ENCODE measurements at regions not wholly inside any gene's neighbourhood (a gene's known extent, or its start where the extent isn't known, plus 50 kb on each side); places are given as distances from the start of the nearest gene placed in this dataset.

DNA sequence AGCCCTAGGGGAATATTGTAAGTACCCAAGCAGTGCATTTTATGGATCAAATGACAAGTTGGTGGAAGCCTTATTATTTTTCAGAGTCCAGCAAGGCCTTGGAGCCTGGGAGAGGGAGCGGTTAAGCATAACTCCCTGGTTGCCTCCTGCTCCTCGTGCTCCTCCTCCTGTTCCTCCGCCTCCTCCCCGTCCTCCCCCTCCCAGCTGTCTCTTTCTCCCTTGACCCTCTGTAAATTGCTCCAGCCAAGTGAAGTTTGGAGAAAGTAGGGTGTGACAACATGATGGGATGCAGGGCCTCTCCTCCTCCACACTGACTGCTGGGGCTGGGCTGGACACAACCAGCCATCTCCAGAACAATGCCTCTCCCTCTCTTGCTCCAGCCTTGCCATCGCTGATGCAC is 586.9 kb downstream of the CCDC171 start:
- DNase-seq, result no peak
- intact Hi-C loops (cut with DNase I), result loop anchor here (10.0 kb wide), 2 partner anchors 65 to 265 kb away; no protein-coding TSS in a partner anchor
- Histone ChIP-seq H3K27ac (no peak overlapping the region), H3K27me3 (no peaks in the 10 kb centered on the region), H3K4me3 (no peak overlapping the region), H3K4me1 (no peaks in the 10 kb centered on the region), H3K9ac (ENCODE audit: low read depth in 2 of 2, low read length in 2 of 2) (no peak overlapping the region), H3K36me3 (no peaks in the 10 kb centered on the region), H3K9me3 (no peaks in the 10 kb centered on the region)
- TF ChIP-seq, protein P1, sequence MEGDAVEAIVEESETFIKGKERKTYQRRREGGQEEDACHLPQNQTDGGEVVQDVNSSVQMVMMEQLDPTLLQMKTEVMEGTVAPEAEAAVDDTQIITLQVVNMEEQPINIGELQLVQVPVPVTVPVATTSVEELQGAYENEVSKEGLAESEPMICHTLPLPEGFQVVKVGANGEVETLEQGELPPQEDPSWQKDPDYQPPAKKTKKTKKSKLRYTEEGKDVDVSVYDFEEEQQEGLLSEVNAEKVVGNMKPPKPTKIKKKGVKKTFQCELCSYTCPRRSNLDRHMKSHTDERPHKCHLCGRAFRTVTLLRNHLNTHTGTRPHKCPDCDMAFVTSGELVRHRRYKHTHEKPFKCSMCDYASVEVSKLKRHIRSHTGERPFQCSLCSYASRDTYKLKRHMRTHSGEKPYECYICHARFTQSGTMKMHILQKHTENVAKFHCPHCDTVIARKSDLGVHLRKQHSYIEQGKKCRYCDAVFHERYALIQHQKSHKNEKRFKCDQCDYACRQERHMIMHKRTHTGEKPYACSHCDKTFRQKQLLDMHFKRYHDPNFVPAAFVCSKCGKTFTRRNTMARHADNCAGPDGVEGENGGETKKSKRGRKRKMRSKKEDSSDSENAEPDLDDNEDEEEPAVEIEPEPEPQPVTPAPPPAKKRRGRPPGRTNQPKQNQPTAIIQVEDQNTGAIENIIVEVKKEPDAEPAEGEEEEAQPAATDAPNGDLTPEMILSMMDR (IDR thresholded peaks at IDR 0.05), result no peak

DNA sequence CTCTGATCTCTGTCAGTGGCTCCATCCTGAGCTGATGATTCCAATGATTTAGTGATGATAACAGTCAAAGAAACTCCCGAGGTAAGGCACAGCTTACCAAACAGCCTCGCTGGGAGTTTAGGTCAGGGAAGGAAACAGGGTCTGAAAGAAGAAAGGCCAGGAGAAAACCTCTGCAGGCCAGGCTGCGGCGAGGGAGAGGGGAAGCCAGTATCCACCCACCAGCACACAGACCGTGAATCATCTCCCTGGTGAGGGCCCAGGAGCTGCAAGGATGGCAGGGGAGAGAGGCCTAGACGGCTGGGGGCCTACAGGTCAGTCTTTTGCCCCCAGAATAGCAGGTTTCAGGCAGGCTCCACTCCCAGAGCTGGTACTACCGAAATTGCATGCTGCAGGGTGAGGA is 590.5 kb downstream of the CCDC171 start:
- Histone ChIP-seq H3K27ac (no peak overlapping the region), H3K4me1 (no peaks in the 10 kb centered on the region), H3K9me3 (no peaks in the 10 kb centered on the region), H3K27me3 (no peaks in the 10 kb centered on the region), H3K9ac (ENCODE audit: low read depth in 2 of 2, low read length in 2 of 2) (no peak overlapping the region), H3K36me3 (no peaks in the 10 kb centered on the region), H3K4me3 (no peak overlapping the region)
- TF ChIP-seq, protein P1 (IDR thresholded peaks at IDR 0.05), result no peak
- intact Hi-C loops (cut with DNase I), result loop anchor here (10.0 kb wide), 1 partner anchor 61 kb away; no protein-coding TSS in a partner anchor
- no peak for DNase-seq

DNA sequence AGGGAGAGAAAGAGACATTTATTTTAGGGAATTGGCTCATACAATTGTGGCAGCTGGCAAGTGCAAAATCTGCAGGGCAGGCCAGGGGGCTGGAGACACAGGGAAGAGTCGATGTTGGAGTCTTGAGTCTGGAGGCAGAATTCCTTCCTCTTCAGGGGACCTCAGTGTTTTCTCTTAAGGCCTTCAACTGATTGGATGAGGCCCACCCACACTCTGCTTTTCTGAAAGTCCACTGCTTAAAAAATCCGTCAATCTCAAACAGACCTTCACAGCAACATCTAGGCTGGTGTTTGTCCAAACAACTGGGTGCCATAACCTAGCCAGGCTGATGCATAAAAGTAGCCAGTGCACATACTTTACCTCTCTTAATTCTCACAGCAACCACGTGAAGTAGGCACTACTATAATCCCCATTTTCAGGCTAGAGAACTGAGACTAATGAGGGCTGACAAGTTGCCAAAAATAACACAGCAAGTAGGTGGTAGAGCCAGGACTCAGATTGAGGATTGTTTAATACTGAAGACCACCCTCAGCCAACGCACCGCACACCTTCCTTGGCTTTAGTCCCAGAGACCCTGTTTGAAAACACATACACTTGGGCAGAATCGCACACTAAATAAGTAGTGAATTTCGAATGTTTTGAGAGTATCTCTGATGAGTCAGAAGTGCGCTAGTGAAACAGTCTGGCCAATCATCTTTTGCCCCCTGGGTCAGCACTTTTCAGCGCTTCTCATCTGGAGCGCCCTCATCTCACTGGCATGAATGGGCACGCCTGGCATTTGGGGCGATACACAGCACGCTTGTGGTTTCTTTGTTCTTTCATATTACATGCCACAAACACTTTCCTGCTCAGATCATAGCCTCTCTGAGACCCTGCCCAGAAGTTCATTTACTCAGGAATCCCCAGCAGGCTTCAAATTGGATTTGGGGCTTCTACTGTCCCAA is 591.4 kb downstream of the CCDC171 start:
- H3K27ac ChIP-seq, result no peak overlapping the region
- intact Hi-C loops (cut with DNase I), result loop anchor here (10.0 kb wide), 1 partner anchor 61 kb away; no protein-coding TSS in a partner anchor
- H3K4me3 ChIP-seq, result no peak overlapping the region
- TF ChIP-seq, protein P1 (IDR thresholded peaks at IDR 0.05), result no peak
- no peaks in the 10 kb centered on the region for H3K36me3 ChIP-seq
- no peaks in the 10 kb centered on the region for H3K27me3 ChIP-seq
- H3K9me3 ChIP-seq, result no peaks in the 10 kb centered on the region
- H3K9ac ChIP-seq (ENCODE audit: low read depth in 2 of 2, low read length in 2 of 2), result no peak overlapping the region
- no peak for DNase-seq
- no peaks in the 10 kb centered on the region for H3K4me1 ChIP-seq

DNA sequence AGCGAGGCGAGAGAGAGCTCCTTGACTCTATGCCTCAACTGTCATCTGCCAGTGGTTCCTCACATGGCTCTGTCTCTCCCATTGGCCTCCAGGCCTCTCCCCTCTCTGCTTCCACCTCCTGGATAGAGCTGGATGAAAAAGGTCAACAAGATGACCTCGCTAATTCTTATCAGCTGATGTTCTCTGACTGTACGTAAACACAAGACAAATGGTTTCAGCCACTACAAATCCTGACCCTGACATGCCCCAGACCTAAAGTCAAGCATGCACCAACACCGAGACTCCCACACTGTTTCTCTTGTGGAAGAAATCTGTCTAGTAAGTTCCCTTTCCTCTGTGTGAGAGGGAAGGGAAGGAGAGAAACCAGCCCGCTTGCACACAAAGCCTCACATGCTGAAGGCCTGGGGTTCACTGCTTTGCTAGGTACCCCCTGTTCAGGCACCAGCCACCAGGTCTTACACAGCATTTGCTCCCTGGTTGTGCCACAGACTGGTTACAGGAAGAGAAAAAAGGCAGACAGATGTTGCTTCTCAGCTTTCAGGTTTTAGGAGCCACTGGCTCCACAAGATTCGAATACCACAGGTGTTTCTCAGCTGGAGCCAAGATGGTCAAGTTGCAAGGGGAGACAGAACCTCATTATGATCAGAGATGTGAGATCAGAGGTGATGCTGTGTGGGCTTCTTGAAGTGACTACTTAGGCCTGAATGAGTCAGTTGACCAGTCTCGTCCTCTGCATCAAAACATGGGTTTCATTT is 592.5 kb downstream of the CCDC171 start:
- no peaks in the 10 kb centered on the region for H3K27me3 ChIP-seq
- no peaks in the 10 kb centered on the region for H3K9me3 ChIP-seq
- no peak for DNase-seq
- H3K36me3 ChIP-seq, result no peaks in the 10 kb centered on the region
- no peaks in the 10 kb centered on the region for H3K4me1 ChIP-seq
- no peak overlapping the region for H3K4me3 ChIP-seq
- intact Hi-C loops (cut with DNase I), result loop anchor here (5.0 to 10.0 kb wide), 2 partner anchors 37 to 59 kb away; no protein-coding TSS in a partner anchor
- H3K27ac ChIP-seq, result no peak overlapping the region
- TF ChIP-seq, protein P1 (IDR thresholded peaks at IDR 0.05), result no peak
- no peak overlapping the region for H3K9ac ChIP-seq (ENCODE audit: low read depth in 2 of 2, low read length in 2 of 2)

DNA sequence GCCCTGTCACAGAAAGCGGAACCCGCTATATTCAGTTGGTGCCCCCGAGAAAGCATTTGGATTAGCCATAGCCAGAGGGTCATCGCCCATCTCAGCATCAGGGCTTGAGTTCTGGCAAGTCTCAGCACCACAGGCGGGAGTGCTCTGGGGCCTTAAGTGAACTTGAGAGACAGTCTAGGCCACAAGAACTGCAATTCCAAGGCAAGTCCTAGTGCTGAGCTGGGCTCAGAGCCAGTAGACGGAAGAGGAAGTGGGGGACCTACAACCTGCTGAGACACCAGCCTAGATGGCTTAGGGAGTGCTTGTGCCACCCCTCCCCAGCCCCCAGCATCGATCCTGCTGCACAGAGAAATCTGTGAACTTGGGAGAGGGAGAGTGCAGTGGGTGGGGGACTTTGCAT is 594.9 kb downstream of the CCDC171 start:
- no peak for DNase-seq
- Histone ChIP-seq H3K4me1 (no peaks in the 10 kb centered on the region), H3K9me3 (no peaks in the 10 kb centered on the region), H3K36me3 (no peaks in the 10 kb centered on the region), H3K27ac (no peak overlapping the region), H3K27me3 (no peaks in the 10 kb centered on the region), H3K9ac (ENCODE audit: low read depth in 2 of 2, low read length in 2 of 2) (no peak overlapping the region), H3K4me3 (no peak overlapping the region)
- TF ChIP-seq, protein P1 (IDR thresholded peaks at IDR 0.05), result no peak
- intact Hi-C loops (cut with DNase I), result loop anchor here (5.0 to 10.0 kb wide), 2 partner anchors 35 to 57 kb away; no protein-coding TSS in a partner anchor
